H9 (cell line): ENCODE measurements at regions not wholly inside any gene's neighbourhood (a gene's known extent, or its start where the extent isn't known, plus 50 kb on each side); places are given as distances from the start of the nearest gene placed in this dataset.

ENCODE experiments used
- DNase-seq: peaks from one replicate; pipeline ENCODE4 v3.0.0-alpha.2; 2017
- H2AFZ ChIP-seq: one replicate; pipeline ENCODE4 v1.6.1; 2013; ENCODE audit warnings: mild to moderate bottlenecking, low read length, control low read depth, moderate library complexity
- H2AK5ac ChIP-seq: 2 replicates; pipeline ENCODE4 v1.6.1; 2013; ENCODE audit warnings: low read length, control low read depth, mixed read lengths; ENCODE audit not compliant: insufficient read length
- H2BK120ac ChIP-seq: one replicate; pipeline ENCODE4 v1.6.1; 2013; ENCODE audit warnings: low read depth, mild to moderate bottlenecking, low read length, control low read depth, inconsistent platforms; ENCODE audit not compliant: poor library complexity, severe bottlenecking
- H2BK12ac ChIP-seq: 2 replicates; pipeline ENCODE4 v1.6.1; 2013; ENCODE audit warnings: low read length, control low read depth, mixed read lengths, low read depth; ENCODE audit not compliant: insufficient read length
- H2BK15ac ChIP-seq: 2 replicates; pipeline ENCODE4 v1.6.1; 2013; ENCODE audit warnings: low read depth, low read length, control low read depth
- H2BK20ac ChIP-seq: one replicate; pipeline ENCODE4 v1.6.1; 2013; ENCODE audit warnings: low read depth, mild to moderate bottlenecking, low read length, control low read depth, inconsistent platforms; ENCODE audit not compliant: poor library complexity, severe bottlenecking
- H2BK5ac ChIP-seq: 2 replicates; pipeline ENCODE4 v1.6.1; 2013; ENCODE audit warnings: low read length, control low read depth, mixed read lengths; ENCODE audit not compliant: insufficient read length
- H3K14ac ChIP-seq: 2 replicates; pipeline ENCODE4 v1.6.1; 2013; ENCODE audit warnings: low read length, control low read depth; ENCODE audit not compliant: insufficient read depth
- H3K18ac ChIP-seq: 2 replicates; pipeline ENCODE4 v1.6.1; 2013; ENCODE audit warnings: low read depth, mild to moderate bottlenecking, mixed read lengths, low read length, control low read depth; ENCODE audit not compliant: insufficient read length
- H3K23ac ChIP-seq: 2 replicates; pipeline ENCODE4 v1.6.1; 2013; ENCODE audit warnings: low read length, control low read depth, mixed read lengths, low read depth; ENCODE audit not compliant: insufficient read length
- H3K23me2 ChIP-seq: 2 replicates; pipeline ENCODE4 v1.6.1; 2013; ENCODE audit warnings: low read depth, mild to moderate bottlenecking, mixed read lengths, low read length, control low read depth; ENCODE audit not compliant: insufficient read length, poor library complexity, severe bottlenecking
- H3K27ac ChIP-seq: 2 replicates; pipeline ENCODE4 v1.5.1; 2013; ENCODE audit warnings: low read length, control low read depth, mixed read lengths, low read depth; ENCODE audit not compliant: insufficient read length
- H3K27me3 ChIP-seq: 2 replicates; pipeline ENCODE4 v1.6.1; 2013; ENCODE audit warnings: low read length, control low read depth, inconsistent platforms; ENCODE audit not compliant: insufficient read depth
- H3K4ac ChIP-seq: 2 replicates; pipeline ENCODE4 v1.6.1; 2013; ENCODE audit warnings: low read depth, mild to moderate bottlenecking, control low read depth, inconsistent platforms, low read length, moderate library complexity
- H3K4me1 ChIP-seq: 2 replicates; pipeline ENCODE4 v1.6.1; 2013; ENCODE audit warnings: low read length, control low read depth, inconsistent platforms; ENCODE audit not compliant: insufficient read depth
- H3K4me2 ChIP-seq: 2 replicates; pipeline ENCODE4 v1.6.1; 2013; ENCODE audit warnings: low read length, control low read depth, mixed read lengths; ENCODE audit not compliant: insufficient read length, insufficient read depth
- H3K56ac ChIP-seq: 2 replicates; pipeline ENCODE4 v1.6.1; 2013; ENCODE audit warnings: low read depth, mild to moderate bottlenecking, mixed read lengths, low read length, control low read depth; ENCODE audit not compliant: insufficient read length
- H3K79me1 ChIP-seq: 2 replicates; pipeline ENCODE4 v1.6.1; 2013; ENCODE audit warnings: low read depth, mild to moderate bottlenecking, moderate library complexity, low read length, control low read depth, inconsistent platforms; ENCODE audit not compliant: insufficient read depth, poor library complexity, severe bottlenecking
- H3K79me2 ChIP-seq: 2 replicates; pipeline ENCODE4 v1.6.1; 2013; ENCODE audit warnings: low read length, control low read depth, inconsistent platforms; ENCODE audit not compliant: insufficient read depth
- H3K9ac ChIP-seq: 2 replicates; pipeline ENCODE4 v1.6.1; 2013; ENCODE audit warnings: low read length, control low read depth, mixed read lengths; ENCODE audit not compliant: insufficient read length; ENCODE audit errors: extremely low read depth
- H3K9me3 ChIP-seq: one replicate; pipeline ENCODE4 v1.6.1; 2013; ENCODE audit warnings: low read depth, low read length, inconsistent platforms; ENCODE audit not compliant: control insufficient read depth
- H3T11ph ChIP-seq: one replicate; pipeline ENCODE4 v1.6.1; 2013; ENCODE audit warnings: mild to moderate bottlenecking, low read length, control low read depth, inconsistent platforms
- H4K20me1 ChIP-seq: one replicate; pipeline ENCODE4 v1.6.1; 2013; ENCODE audit not compliant: control insufficient read depth, insufficient read length, insufficient read depth
- H4K5ac ChIP-seq: 2 replicates; pipeline ENCODE4 v1.6.1; 2013; ENCODE audit warnings: low read depth, mild to moderate bottlenecking, mixed read lengths, low read length, control low read depth; ENCODE audit not compliant: insufficient read length
- H4K8ac ChIP-seq: replicated peaks from 2 replicates; pipeline ENCODE4 v1.6.1; 2013; ENCODE audit warnings: low read length, control low read depth, mixed read lengths, low read depth; ENCODE audit not compliant: insufficient read length
- H4K91ac ChIP-seq: 2 replicates; pipeline ENCODE4 v1.6.1; 2013; ENCODE audit warnings: low read depth, mild to moderate bottlenecking, moderate library complexity, mixed read lengths, low read length, control low read depth; ENCODE audit not compliant: insufficient read length
- H3K27ac Mint-ChIP-seq, 3 experiments: 2 replicates in 2 of 3; 3 replicates in 1 of 3; pipeline ENCODE4 v1.8.0; 2020 to 2021; ENCODE audit warnings: mixed read lengths in 3 of 3, mild to moderate bottlenecking in 1 of 3, moderate library complexity in 1 of 3
- H3K27me3 Mint-ChIP-seq: 2 replicates; pipeline ENCODE4 v1.8.0; 2021; ENCODE audit warnings: low read depth, mild to moderate bottlenecking, moderate library complexity, mixed read lengths
- H3K36me3 Mint-ChIP-seq, 3 experiments: 2 replicates in 2 of 3; 3 replicates in 1 of 3; pipeline ENCODE4 v1.8.0; 2020 to 2021; ENCODE audit warnings: low read depth in 3 of 3, mixed read lengths in 3 of 3; ENCODE audit not compliant: insufficient read depth in 1 of 3
- H3K4me1 Mint-ChIP-seq, 2 experiments: 2 replicates each; pipeline ENCODE4 v1.8.0; 2020; ENCODE audit warnings: mixed read lengths in 2 of 2
- H3K4me3 Mint-ChIP-seq, 2 experiments: 2 replicates in 1 of 2; 3 replicates in 1 of 2; pipeline ENCODE4 v1.8.0; 2020 to 2021; ENCODE audit warnings: mild to moderate bottlenecking in 2 of 2, mixed read lengths in 2 of 2, moderate library complexity in 1 of 2
- H3K9me3 Mint-ChIP-seq, 2 experiments: 2 replicates in 1 of 2; 3 replicates in 1 of 2; pipeline ENCODE4 v1.8.0; 2020; ENCODE audit warnings: mild to moderate bottlenecking in 2 of 2, mixed read lengths in 2 of 2, moderate library complexity in 1 of 2
- WGBS: extraction: QIAGEN DNeasy Blood & Tissue Kit; methylation state at CpG from one replicate; pipeline ENCODE4 v1.1.7; 2013; ENCODE audit warnings: missing lambda C conversion rate, low lambda C conversion rate, mixed read lengths; ENCODE audit not compliant: insufficient read length; ENCODE audit errors: extremely low coverage; 5-methylcytosine and 5-hydroxymethylcytosine counted together
- TF ChIP-seq, protein P1 (sequence below): fragments of 200-600 bp; sonication (generic); conservative IDR thresholded peaks from 3 replicates; pipeline ENCODE4 v1.8.0; 2021; ENCODE audit warnings: antibody characterized with exemption, mild to moderate bottlenecking

DNA sequence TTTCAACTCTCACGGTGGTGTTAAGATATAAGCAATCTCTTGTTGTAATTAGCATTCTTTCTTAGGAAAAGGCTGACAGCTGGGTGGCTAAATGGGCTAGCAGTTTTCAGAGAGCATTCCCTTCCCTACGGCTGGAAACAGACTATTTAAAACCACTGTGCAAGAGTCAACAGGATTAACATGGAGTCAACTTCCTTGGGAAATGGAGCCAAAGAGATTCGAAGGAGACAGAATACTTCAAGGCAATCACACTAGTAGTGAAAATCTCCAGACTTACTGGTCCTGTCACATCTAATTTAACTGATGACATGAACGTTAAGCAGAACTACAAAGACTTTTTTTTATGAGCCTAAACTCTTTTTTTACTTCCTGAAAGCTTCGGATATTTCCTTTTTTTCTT lies 453.3 kb upstream of the ITGA1 start:
- Histone ChIP-seq H3K23ac (no peak overlapping the region), H3T11ph (no peak overlapping the region), H3K14ac (no peak overlapping the region), H2AFZ (no peak overlapping the region), H3K27ac (no peak overlapping the region), H3K4me1 (no peaks in the 10 kb centered on the region; the same call in none of the 2 replicates), H3K18ac (no peak overlapping the region), H3K79me2 (no peaks in the 10 kb centered on the region), H4K8ac (no peak overlapping the region), H2AK5ac (no peak overlapping the region), H3K4me2 (no peak overlapping the region), H3K23me2 (no peaks in the 10 kb centered on the region), H2BK12ac (no peak overlapping the region), H3K27me3 (no peaks in the 10 kb centered on the region), H2BK5ac (no peak overlapping the region), H4K20me1 (no peaks in the 10 kb centered on the region), H3K56ac (no peak overlapping the region), H2BK15ac (no peak overlapping the region), H3K4ac (no peak overlapping the region), H4K5ac (no peak overlapping the region), H2BK20ac (no peak overlapping the region), H3K79me1 (no peaks in the 10 kb centered on the region), H2BK120ac (no peak overlapping the region), H3K9ac (no peak overlapping the region), H4K91ac (no peak overlapping the region), H3K9me3 (no peaks in the 10 kb centered on the region)
- Mint-ChIP-seq H3K27ac (no peak overlapping the region), H3K9me3 (peaks cover 22 to 32% of the 10 kb centered on the region in 2 experiments), H3K4me3 (no peak overlapping the region), H3K27me3 (no peaks in the 10 kb centered on the region; the same call in 1 of the 2 replicates), H3K36me3 (peaks cover 11 to 27% (median 16%) of the 10 kb centered on the region in 3 experiments), H3K4me1 (peaks cover 15 to 17% of the 10 kb centered on the region in 2 experiments)
- TF ChIP-seq, protein P1, sequence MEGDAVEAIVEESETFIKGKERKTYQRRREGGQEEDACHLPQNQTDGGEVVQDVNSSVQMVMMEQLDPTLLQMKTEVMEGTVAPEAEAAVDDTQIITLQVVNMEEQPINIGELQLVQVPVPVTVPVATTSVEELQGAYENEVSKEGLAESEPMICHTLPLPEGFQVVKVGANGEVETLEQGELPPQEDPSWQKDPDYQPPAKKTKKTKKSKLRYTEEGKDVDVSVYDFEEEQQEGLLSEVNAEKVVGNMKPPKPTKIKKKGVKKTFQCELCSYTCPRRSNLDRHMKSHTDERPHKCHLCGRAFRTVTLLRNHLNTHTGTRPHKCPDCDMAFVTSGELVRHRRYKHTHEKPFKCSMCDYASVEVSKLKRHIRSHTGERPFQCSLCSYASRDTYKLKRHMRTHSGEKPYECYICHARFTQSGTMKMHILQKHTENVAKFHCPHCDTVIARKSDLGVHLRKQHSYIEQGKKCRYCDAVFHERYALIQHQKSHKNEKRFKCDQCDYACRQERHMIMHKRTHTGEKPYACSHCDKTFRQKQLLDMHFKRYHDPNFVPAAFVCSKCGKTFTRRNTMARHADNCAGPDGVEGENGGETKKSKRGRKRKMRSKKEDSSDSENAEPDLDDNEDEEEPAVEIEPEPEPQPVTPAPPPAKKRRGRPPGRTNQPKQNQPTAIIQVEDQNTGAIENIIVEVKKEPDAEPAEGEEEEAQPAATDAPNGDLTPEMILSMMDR: no peak
- WGBS: no CpG with 5 or more reads among the region's 5 CpGs
- no peak for DNase-seq
